Kidney epithelial cell (primary cell): ENCODE measurements at regions not wholly inside any gene's neighbourhood (a gene's known extent, or its start where the extent isn't known, plus 50 kb on each side); places are given as distances from the start of the nearest gene placed in this dataset.
"Not testable (repeated sequence)": the region's sequence is repeated elsewhere in the genome, so short reads cannot be mapped to it uniquely, and the experiment has no call there.

Experiments used
- DNase-seq: peaks from one replicate; pipeline ENCODE4 v3.0.0-alpha.2; 2010; ENCODE audit warnings: low read depth
- H3K27me3 ChIP-seq: 2 replicates; pipeline ENCODE4 v1.6.0; 2011; ENCODE audit warnings: low read length; ENCODE audit not compliant: control insufficient read depth, insufficient read depth
- H3K36me3 ChIP-seq: 2 replicates; pipeline ENCODE4 v1.5.1; 2011; ENCODE audit warnings: low read length; ENCODE audit not compliant: control insufficient read depth, insufficient read depth
- H3K4me3 ChIP-seq: 2 replicates; pipeline ENCODE4 v1.5.1; 2011; ENCODE audit warnings: low read depth, mild to moderate bottlenecking, control low read depth, low read length
- CTCF ChIP-seq: IDR thresholded peaks from 2 replicates; pipeline ENCODE4 v1.5.1; 2011; ENCODE audit warnings: mild to moderate bottlenecking, moderate library complexity, low read length, control low read depth, inconsistent platforms; ENCODE audit not compliant: insufficient read depth, poor library complexity, severe bottlenecking

GRCh38 chr5:53785924-53786323 lies 225.5 kb downstream of the NDUFS4 start:
- TF ChIP-seq CTCF, result no peak
- no peaks in the 10 kb centered on the region for H3K27me3 ChIP-seq
- H3K36me3 ChIP-seq, result no peaks in the 10 kb centered on the region
- H3K4me3 ChIP-seq, result no peak overlapping the region
- DNase-seq, result no peak

GRCh38 chr5:53790026-53790425 lies 229.6 kb downstream of the NDUFS4 start:
- DNase-seq, result no peak
- no peak overlapping the region for H3K4me3 ChIP-seq

GRCh38 chr5:53792338-53792737 lies 231.9 kb downstream of the NDUFS4 start:
- TF ChIP-seq CTCF, result no peak
- DNase-seq, result no peak
- no peaks in the 10 kb centered on the region for H3K36me3 ChIP-seq
- H3K4me3 ChIP-seq, result no peak overlapping the region
- H3K27me3 ChIP-seq, result no peaks in the 10 kb centered on the region

More at GRCh38 chr5:53790026-53790425, 229.6 kb downstream of the NDUFS4 start:
- no peak for TF ChIP-seq CTCF
- Histone ChIP-seq H3K36me3 (no peaks in the 10 kb centered on the region), H3K27me3 (no peaks in the 10 kb centered on the region)

GRCh38 chr5:53799644-53800043 lies 239.2 kb downstream of the NDUFS4 start:
- not testable (repeated sequence) for H3K4me3 ChIP-seq, H3K27me3 ChIP-seq, DNase-seq, H3K36me3 ChIP-seq

- not testable (repeated sequence) for H3K36me3 ChIP-seq, DNase-seq, H3K27me3 ChIP-seq
These were observed 248.0 kb downstream of the NDUFS4 start for GRCh38 chr5:53808392-53808791.

GRCh38 chr5:53814819-53815218 lies 254.4 kb downstream of the NDUFS4 start:
- H3K4me3 ChIP-seq, result no peak overlapping the region
- H3K36me3 ChIP-seq, result no peaks in the 10 kb centered on the region
- no peak for DNase-seq
- TF ChIP-seq CTCF, result no peak
- H3K27me3 ChIP-seq, result no peaks in the 10 kb centered on the region

More at GRCh38 chr5:53808392-53808791, 248.0 kb downstream of the NDUFS4 start:
- H3K4me3 ChIP-seq, result not testable (repeated sequence)

- TF ChIP-seq CTCF, result no peak
- no peak for DNase-seq
- Histone ChIP-seq H3K4me3 (no peak overlapping the region), H3K27me3 (no peaks in the 10 kb centered on the region), H3K36me3 (no peaks in the 10 kb centered on the region)
These were observed 255.0 kb downstream of the NDUFS4 start for GRCh38 chr5:53815471-53815870.
